ENCODE measurements at regions not wholly inside any gene's neighbourhood (a gene's known extent, or its start where the extent isn't known, plus 50 kb on each side); places are given as distances from the start of the nearest gene placed in this dataset.
A peak's percentile ranks its signal among the peaks of the same experiment; 100 is the strongest.

DNA sequence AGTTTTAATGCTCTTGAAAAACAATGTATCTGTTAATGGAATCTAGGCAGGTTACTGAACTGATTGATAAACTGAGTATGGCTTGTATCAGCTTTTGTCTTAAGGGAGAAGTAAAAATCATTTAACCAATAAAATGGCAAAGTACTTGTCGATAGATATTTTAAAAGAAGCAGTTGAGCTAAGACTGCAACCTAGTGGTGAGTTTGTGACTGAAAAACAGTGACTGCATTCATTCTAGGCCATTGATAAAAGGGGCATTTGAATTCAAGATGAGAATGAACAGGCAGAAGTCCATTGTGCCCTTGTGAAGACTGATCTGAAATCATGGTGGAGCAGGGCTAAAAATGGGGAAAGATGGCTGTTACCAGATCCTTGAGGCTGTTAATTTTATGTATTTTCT, 59.4 kb upstream of the MSTN start:
- CTCF ChIA-PET = interaction anchor here (0.6 to 0.7 kb wide), 2 partner anchors 9 to 314 kb away, joined by 4 to 5 read pairs; no protein-coding TSS in a partner anchor
- POLR2A ChIA-PET (ENCODE audit: low non-redundant PET) = no interaction called here
- DNase-seq (ENCODE audit: low spot score) = peak; percentile 11
- TF ChIP-seq, protein P1, sequence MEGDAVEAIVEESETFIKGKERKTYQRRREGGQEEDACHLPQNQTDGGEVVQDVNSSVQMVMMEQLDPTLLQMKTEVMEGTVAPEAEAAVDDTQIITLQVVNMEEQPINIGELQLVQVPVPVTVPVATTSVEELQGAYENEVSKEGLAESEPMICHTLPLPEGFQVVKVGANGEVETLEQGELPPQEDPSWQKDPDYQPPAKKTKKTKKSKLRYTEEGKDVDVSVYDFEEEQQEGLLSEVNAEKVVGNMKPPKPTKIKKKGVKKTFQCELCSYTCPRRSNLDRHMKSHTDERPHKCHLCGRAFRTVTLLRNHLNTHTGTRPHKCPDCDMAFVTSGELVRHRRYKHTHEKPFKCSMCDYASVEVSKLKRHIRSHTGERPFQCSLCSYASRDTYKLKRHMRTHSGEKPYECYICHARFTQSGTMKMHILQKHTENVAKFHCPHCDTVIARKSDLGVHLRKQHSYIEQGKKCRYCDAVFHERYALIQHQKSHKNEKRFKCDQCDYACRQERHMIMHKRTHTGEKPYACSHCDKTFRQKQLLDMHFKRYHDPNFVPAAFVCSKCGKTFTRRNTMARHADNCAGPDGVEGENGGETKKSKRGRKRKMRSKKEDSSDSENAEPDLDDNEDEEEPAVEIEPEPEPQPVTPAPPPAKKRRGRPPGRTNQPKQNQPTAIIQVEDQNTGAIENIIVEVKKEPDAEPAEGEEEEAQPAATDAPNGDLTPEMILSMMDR (conservative IDR thresholded peaks at IDR 0.05; ENCODE audit: low read depth) = no peak
- no peak overlapping the region for H3K27ac ChIP-seq

- CTCF ChIA-PET = interaction anchor here (0.6 to 1.0 kb wide), 4 partner anchors 10 to 313 kb away, joined by 3 to 5 read pairs (median 4); no protein-coding TSS in a partner anchor
- no peak overlapping the region for H3K27ac ChIP-seq
- POLR2A ChIA-PET (ENCODE audit: low non-redundant PET) = no interaction called here
- DNase-seq (ENCODE audit: low spot score) = no peak
- TF ChIP-seq, protein P1 (conservative IDR thresholded peaks at IDR 0.05; ENCODE audit: low read depth) = no peak
These were observed 58.8 kb upstream of the MSTN start for GRCh38 chr2:190121305-190121704.

GRCh38 chr2:190119923-190120590, 57.5 kb upstream of the MSTN start:
- H3K27ac ChIP-seq = no peak overlapping the region
- ChIA-PET CTCF (interaction anchor here (0.6 to 1.0 kb wide), 3 partner anchors 84 to 158 kb away, joined by 3 to 4 read pairs (median 3); no protein-coding TSS in a partner anchor), POLR2A (ENCODE audit: low non-redundant PET) (no interaction called here)
- TF ChIP-seq, protein P1 (conservative IDR thresholded peaks at IDR 0.05; ENCODE audit: low read depth) = no peak
- DNase-seq (ENCODE audit: low spot score) = no peak

DNA sequence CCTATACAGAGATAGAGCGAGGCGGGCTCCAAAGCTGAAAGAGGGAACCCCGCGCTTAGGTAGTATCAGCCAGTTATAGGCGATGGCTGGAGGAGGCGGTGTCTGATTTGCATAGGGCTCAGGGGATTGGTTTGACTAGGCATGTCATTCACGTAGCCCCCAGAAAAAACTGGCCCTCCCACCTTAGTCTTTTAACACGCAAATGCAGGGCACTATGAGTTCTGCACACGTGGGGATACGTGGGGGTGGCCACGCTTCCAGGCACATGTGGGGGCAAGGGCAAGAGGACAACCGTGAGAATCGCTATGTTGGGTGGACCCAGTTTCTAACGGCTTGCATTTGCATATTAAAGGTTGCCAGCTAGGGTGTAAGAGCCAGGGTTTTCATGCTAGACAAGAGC, 56.7 kb upstream of the MSTN start:
- ChIA-PET CTCF (no interaction called here), POLR2A (ENCODE audit: low non-redundant PET) (no interaction called here)
- H3K27ac ChIP-seq = no peak overlapping the region
- TF ChIP-seq, protein P1 (conservative IDR thresholded peaks at IDR 0.05; ENCODE audit: low read depth) = no peak
- no peak for DNase-seq (ENCODE audit: low spot score)

DNA sequence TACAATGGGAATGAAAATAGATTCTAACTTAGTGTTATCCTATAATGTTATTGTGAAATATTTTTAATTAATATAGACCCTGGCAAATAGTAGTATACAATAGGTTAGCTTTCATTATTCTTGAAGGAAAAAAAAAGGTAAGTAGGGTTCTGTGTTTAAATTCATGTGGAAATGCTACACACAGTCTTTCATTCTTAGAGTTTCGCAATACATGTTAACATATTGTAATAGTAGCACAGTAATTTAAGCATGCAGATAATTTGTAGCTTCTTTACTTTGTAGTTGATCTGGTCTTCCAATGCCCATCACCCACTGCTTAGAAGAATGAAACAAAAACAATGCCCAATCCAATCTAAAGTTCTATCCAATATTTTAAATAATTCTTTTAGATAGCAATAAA, 54.8 kb upstream of the MSTN start:
- TF ChIP-seq, protein P1 (conservative IDR thresholded peaks at IDR 0.05; ENCODE audit: low read depth) = no peak
- CTCF ChIA-PET = no interaction called here
- DNase-seq (ENCODE audit: low spot score) = no peak
- H3K27ac ChIP-seq = no peak overlapping the region
- POLR2A ChIA-PET (ENCODE audit: low non-redundant PET) = interaction anchor here (0.6 kb wide), 1 partner anchor 260 kb away, joined by 3 read pairs; no protein-coding TSS in a partner anchor

DNA sequence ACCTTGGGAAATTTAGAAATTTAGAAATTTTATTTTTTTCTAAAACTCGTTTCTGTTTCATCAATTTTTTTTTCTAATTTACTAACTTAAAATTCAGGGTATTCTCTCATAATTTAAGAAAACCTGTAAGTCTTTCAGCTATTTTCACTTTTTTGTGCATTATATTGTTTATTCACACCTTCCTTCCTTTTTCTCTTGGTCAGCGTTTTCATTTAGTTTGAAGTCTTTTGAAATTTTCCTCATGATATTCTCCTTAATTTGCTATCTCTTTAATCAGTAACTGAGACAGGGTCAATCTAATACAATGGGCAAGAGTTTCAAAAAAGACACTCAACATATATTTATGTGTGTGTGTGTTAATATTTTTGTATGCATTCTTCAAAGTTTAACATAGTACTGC, 50.5 kb upstream of the MSTN start:
- no peak for DNase-seq (ENCODE audit: low spot score)
- TF ChIP-seq, protein P1 (conservative IDR thresholded peaks at IDR 0.05; ENCODE audit: low read depth) = no peak
- ChIA-PET POLR2A (ENCODE audit: low non-redundant PET) (no interaction called here), CTCF (interaction anchor here (0.6 to 0.7 kb wide), 2 partner anchors 77 to 127 kb away, joined by 3 to 4 read pairs; no protein-coding TSS in a partner anchor)
- no peak overlapping the region for H3K27ac ChIP-seq

All from RWPE1 (cell line).